Neural progenitor cell (in vitro differentiated cells): ENCODE measurements at regions not wholly inside any gene's neighbourhood (a gene's known extent, or its start where the extent isn't known, plus 50 kb on each side); places are given as distances from the start of the nearest gene placed in this dataset.
"Not testable (repeated sequence)": the region's sequence is repeated elsewhere in the genome, so short reads cannot be mapped to it uniquely, and the experiment has no call there.

Experiments used
- DNase-seq: peaks from one replicate; pipeline ENCODE4 v3.0.0-alpha.2; 2016; ENCODE audit warnings: low spot score
- H2AFZ ChIP-seq: fragments of 200-600 bp; sonication (generic); replicated peaks from 2 replicates; pipeline ENCODE4 v1.6.1; 2016; ENCODE audit warnings: antibody characterized with exemption
- H3F3A ChIP-seq: fragments of 200-600 bp; sonication (generic); 2 replicates; pipeline ENCODE4 v1.6.1; 2016; ENCODE audit warnings: antibody characterized with exemption, low read depth
- H3K27ac ChIP-seq: fragments of 200-600 bp; sonication (generic); 2 replicates; pipeline ENCODE4 v1.5.1; 2016; ENCODE audit warnings: mild to moderate bottlenecking
- H3K27me3 ChIP-seq: fragments of 200-600 bp; sonication (generic); 2 replicates; pipeline ENCODE4 v1.6.1; 2016; ENCODE audit warnings: mild to moderate bottlenecking, moderate library complexity
- H3K36me3 ChIP-seq: fragments of 200-600 bp; sonication (generic); 2 replicates; pipeline ENCODE4 v1.5.1; 2016
- H3K4me1 ChIP-seq: fragments of 200-600 bp; sonication (generic); 2 replicates; pipeline ENCODE4 v1.6.1; 2016; ENCODE audit warnings: mixed run types
- H3K4me2 ChIP-seq: fragments of 200-600 bp; sonication (generic); 2 replicates; pipeline ENCODE4 v1.6.1; 2016
- H3K4me3 ChIP-seq: fragments of 200-600 bp; sonication (generic); 2 replicates; pipeline ENCODE4 v1.5.1; 2016
- H3K79me2 ChIP-seq: fragments of 200-600 bp; sonication (generic); 2 replicates; pipeline ENCODE4 v1.6.1; 2016; ENCODE audit warnings: low read depth
- H3K9ac ChIP-seq: fragments of 200-600 bp; sonication (generic); 2 replicates; pipeline ENCODE4 v1.6.1; 2016
- H3K9me3 ChIP-seq: fragments of 200-600 bp; sonication (generic); 2 replicates; pipeline ENCODE4 v1.5.1; 2016; ENCODE audit warnings: low read depth
- H4K20me1 ChIP-seq: fragments of 200-600 bp; sonication (generic); 2 replicates; pipeline ENCODE4 v1.6.1; 2016; ENCODE audit warnings: low read depth
- H3K27ac Mint-ChIP-seq: 3 replicates; pipeline ENCODE4 v1.8.0; 2021; ENCODE audit warnings: mixed read lengths
- H3K27me3 Mint-ChIP-seq: 2 replicates; pipeline ENCODE4 v1.8.0; 2022; ENCODE audit warnings: low read depth, mild to moderate bottlenecking, inconsistent platforms, moderate library complexity, mixed read lengths; ENCODE audit not compliant: insufficient read depth
- H3K36me3 Mint-ChIP-seq: 3 replicates; pipeline ENCODE4 v1.8.0; 2021; ENCODE audit warnings: mixed read lengths
- H3K4me1 Mint-ChIP-seq: 3 replicates; pipeline ENCODE4 v1.8.0; 2021; ENCODE audit warnings: mixed read lengths
- H3K4me3 Mint-ChIP-seq: 3 replicates; pipeline ENCODE4 v1.8.0; 2021; ENCODE audit warnings: mild to moderate bottlenecking, moderate library complexity, mixed read lengths
- H3K9me3 Mint-ChIP-seq: 3 replicates; pipeline ENCODE4 v1.8.0; 2020; ENCODE audit warnings: mixed read lengths
- CTCF ChIP-seq: fragments of 200-600 bp; sonication (generic); IDR thresholded peaks from 2 replicates; pipeline ENCODE4 v1.5.1; 2017; ENCODE audit warnings: antibody characterized with exemption, mild to moderate bottlenecking
- EZH2 ChIP-seq: fragments of 200-600 bp; sonication (generic); IDR thresholded peaks from 2 replicates; pipeline ENCODE4 v1.6.1; 2017; ENCODE audit warnings: antibody characterized with exemption, mild to moderate bottlenecking, moderate library complexity
- EZH2phosphoT487 ChIP-seq: fragments of 200-600 bp; sonication (generic); IDR thresholded peaks from 2 replicates; pipeline ENCODE4 v1.6.1; 2017; ENCODE audit warnings: antibody characterized with exemption

- Mint-ChIP-seq H3K27me3 (peaks cover 4% of the 10 kb centered on the region), H3K9me3 (peaks cover 3% of the 10 kb centered on the region), H3K4me1 (peaks cover 2% of the 10 kb centered on the region), H3K27ac (no peak overlapping the region), H3K36me3 (no peaks in the 10 kb centered on the region), H3K4me3 (no peak overlapping the region)
- H3K36me3 ChIP-seq: no peaks in the 10 kb centered on the region
- no peaks in the 10 kb centered on the region for H3K4me1 ChIP-seq
- no peak overlapping the region for H3K9ac ChIP-seq
- no peaks in the 10 kb centered on the region for H4K20me1 ChIP-seq
- H3K79me2 ChIP-seq: no peaks in the 10 kb centered on the region
- no peak for DNase-seq
- no peak overlapping the region for H3K4me2 ChIP-seq
- H3F3A ChIP-seq: no peaks in the 10 kb centered on the region
- no peak overlapping the region for H3K27ac ChIP-seq
- H3K27me3 ChIP-seq: no peaks in the 10 kb centered on the region
- H3K4me3 ChIP-seq: no peak overlapping the region
- TF ChIP-seq EZH2phosphoT487 (no peak), CTCF (no peak), EZH2 (no peak)
- H2AFZ ChIP-seq: peak overlapping the region; percentile 93
- no peaks in the 10 kb centered on the region for H3K9me3 ChIP-seq
Observed at GRCh38 chr2:44103639-44104038, 65.0 kb upstream of the PPM1B start.

- no peak for TF ChIP-seq EZH2
- no peak for TF ChIP-seq CTCF
- TF ChIP-seq EZH2phosphoT487: no peak
- Mint-ChIP-seq H3K27ac (no peak overlapping the region), H3K9me3 (peaks cover 3% of the 10 kb centered on the region), H3K27me3 (peaks cover 4% of the 10 kb centered on the region), H3K4me3 (no peak overlapping the region), H3K36me3 (no peaks in the 10 kb centered on the region), H3K4me1 (peaks cover 2% of the 10 kb centered on the region)
- Histone ChIP-seq H3K9me3 (no peaks in the 10 kb centered on the region), H3K27ac (no peak overlapping the region), H4K20me1 (no peaks in the 10 kb centered on the region), H3K27me3 (no peaks in the 10 kb centered on the region), H3K4me2 (no peak overlapping the region), H3K4me1 (no peaks in the 10 kb centered on the region), H3K9ac (no peak overlapping the region), H3F3A (no peaks in the 10 kb centered on the region), H3K36me3 (no peaks in the 10 kb centered on the region), H2AFZ (no peak overlapping the region), H3K79me2 (no peaks in the 10 kb centered on the region), H3K4me3 (no peak overlapping the region)
- DNase-seq: no peak
Observed at GRCh38 chr2:44104855-44105271, 63.8 kb upstream of the PPM1B start.

- not testable (repeated sequence) for DNase-seq, H3K4me1 Mint-ChIP-seq, H3K4me1 ChIP-seq, H3K4me2 ChIP-seq, H3K27ac ChIP-seq, H3K4me3 Mint-ChIP-seq, H3K9ac ChIP-seq, H4K20me1 ChIP-seq, H2AFZ ChIP-seq, H3K79me2 ChIP-seq, H3K27me3 ChIP-seq, H3K27ac Mint-ChIP-seq, H3K4me3 ChIP-seq, H3K27me3 Mint-ChIP-seq, H3K9me3 ChIP-seq, H3F3A ChIP-seq, H3K9me3 Mint-ChIP-seq, H3K36me3 Mint-ChIP-seq, H3K36me3 ChIP-seq
Observed at GRCh38 chr2:44106509-44106908, 62.2 kb upstream of the PPM1B start.

- H3K36me3 Mint-ChIP-seq: no peaks in the 10 kb centered on the region
- H3K4me3 ChIP-seq: no peak overlapping the region
- H3K36me3 ChIP-seq: no peaks in the 10 kb centered on the region
- H3F3A ChIP-seq: no peaks in the 10 kb centered on the region
- no peaks in the 10 kb centered on the region for H3K4me1 ChIP-seq
- no peak for DNase-seq
- H3K9me3 ChIP-seq: no peaks in the 10 kb centered on the region
- no peak overlapping the region for H3K27ac Mint-ChIP-seq
- H4K20me1 ChIP-seq: no peaks in the 10 kb centered on the region
- H3K27me3 Mint-ChIP-seq: peaks cover 2% of the 10 kb centered on the region
- no peak overlapping the region for H3K4me3 Mint-ChIP-seq
- H2AFZ ChIP-seq: no peak overlapping the region
- no peaks in the 10 kb centered on the region for H3K4me1 Mint-ChIP-seq
- no peaks in the 10 kb centered on the region for H3K27me3 ChIP-seq
- no peak overlapping the region for H3K4me2 ChIP-seq
- no peaks in the 10 kb centered on the region for H3K79me2 ChIP-seq
- no peak overlapping the region for H3K9ac ChIP-seq
- H3K9me3 Mint-ChIP-seq: no peaks in the 10 kb centered on the region
- no peak for TF ChIP-seq EZH2phosphoT487
- TF ChIP-seq CTCF: no peak
- no peak for TF ChIP-seq EZH2
- no peak overlapping the region for H3K27ac ChIP-seq
Observed at GRCh38 chr2:44107086-44107740, 61.5 kb upstream of the PPM1B start.
